ENCODE measurements at regions not wholly inside any gene's neighbourhood (a gene's known extent, or its start where the extent isn't known, plus 50 kb on each side); places are given as distances from the start of the nearest gene placed in this dataset.

GRCh38 chr9:107886826-107887225 is 397.3 kb upstream of the KLF4 start:
- DNase-seq: no peak

- DNase-seq: no peak
These were observed 394.0 kb upstream of the KLF4 start for GRCh38 chr9:107883496-107884124.

- DNase-seq: no peak
These were observed 392.2 kb upstream of the KLF4 start for GRCh38 chr9:107881626-107882300.

GRCh38 chr9:107878462-107878861 is 388.9 kb upstream of the KLF4 start:
- DNase-seq: no peak

GRCh38 chr9:107875571-107875980 is 386.0 kb upstream of the KLF4 start:
- no peak for DNase-seq

GRCh38 chr9:107874591-107875369 is 385.2 kb upstream of the KLF4 start:
- DNase-seq: no peak

- DNase-seq: no peak
These were observed 384.6 kb upstream of the KLF4 start for GRCh38 chr9:107874137-107874536.

GRCh38 chr9:107872457-107873192 is 383.1 kb upstream of the KLF4 start:
- DNase-seq: no peak

- no peak for DNase-seq
These were observed 381.5 kb upstream of the KLF4 start for GRCh38 chr9:107870927-107871680.

GRCh38 chr9:107870221-107870620 is 380.7 kb upstream of the KLF4 start:
- DNase-seq: no peak

- DNase-seq: no peak
These were observed 379.5 kb upstream of the KLF4 start for GRCh38 chr9:107869111-107869510.

- no peak for DNase-seq
These were observed 378.6 kb upstream of the KLF4 start for GRCh38 chr9:107868186-107868585.

- DNase-seq: no peak
These were observed 378.2 kb upstream of the KLF4 start for GRCh38 chr9:107867738-107868137.

GRCh38 chr9:107866711-107867311 is 377.2 kb upstream of the KLF4 start:
- no peak for DNase-seq

GRCh38 chr9:107863396-107863795 is 373.8 kb upstream of the KLF4 start:
- DNase-seq: no peak

- DNase-seq: no peak
These were observed 373.3 kb upstream of the KLF4 start for GRCh38 chr9:107862881-107863280.

GRCh38 chr9:107862323-107862722 is 372.8 kb upstream of the KLF4 start:
- no peak for DNase-seq

GRCh38 chr9:107861075-107861474 is 371.5 kb upstream of the KLF4 start:
- DNase-seq: no peak

GRCh38 chr9:107858260-107858659 is 368.7 kb upstream of the KLF4 start:
- no peak for DNase-seq

GRCh38 chr9:107856633-107857032 is 367.1 kb upstream of the KLF4 start:
- DNase-seq: no peak

GRCh38 chr9:107855164-107855563 is 365.6 kb upstream of the KLF4 start:
- DNase-seq: no peak

GRCh38 chr9:107853461-107853860 is 363.9 kb upstream of the KLF4 start:
- DNase-seq: no peak

Measured in CD4-positive, alpha-beta T cell treated with Interleukin-21 for 1 hour (primary cell).